GM12878 (cell line): ENCODE measurements at regions not wholly inside any gene's neighbourhood (a gene's known extent, or its start where the extent isn't known, plus 50 kb on each side); places are given as distances from the start of the nearest gene placed in this dataset.

ENCODE experiments used
- ATAC-seq: fragments of 200-7000 bp; cut with Tn5 transposase; 3 replicates; pipeline ENCODE4 v1.9.1; 2020; ENCODE audit warnings: mild to moderate bottlenecking, moderate library complexity
- BruUV-seq: library from RNA; stranded (reverse); fragments of 400-500 nt; replicated peaks from 2 replicates; lab custom pipeline; 2021; lab: Mats Ljungman, UMichigan
- CTCF ChIA-PET: fragments of 300-600 bp; sonication (Branson Sonifier 250); formaldehyde crosslinking; extraction: SDS; loops from one replicate; lab custom pipeline; 2021; ENCODE audit warnings: inconsistent platforms; lab: Yijun Ruan, JAX
- POLR2A ChIA-PET: fragments of 350-600 bp; formaldehyde crosslinking; extraction: SDS; loops from one replicate; lab custom pipeline; 2021; ENCODE audit warnings: inconsistent platforms; lab: Charles Lee
- RAD21 ChIA-PET: fragments of 300-600 bp; sonication (Branson Sonifier 250); formaldehyde crosslinking; loops from one replicate; lab custom pipeline; 2023; ENCODE audit warnings: antibody characterized with exemption; ENCODE audit not compliant: unreplicated experiment; lab: Charles Lee
- SMC1A ChIA-PET: fragments of 300-600 bp; sonication (Branson Sonifier 250); formaldehyde crosslinking; loops from one replicate; lab custom pipeline; 2023; ENCODE audit not compliant: unreplicated experiment, uncharacterized antibody; lab: Charles Lee
- DNase-seq: peaks from one replicate; pipeline ENCODE4 v3.0.0-alpha.2; 2011; ENCODE audit warnings: low read depth, low spot score
- FAIRE-seq: peaks from 3 replicates; lab custom pipeline; 2011; peaks lifted over from hg19 to GRCh38; lab: Jason Lieb, UNC
- H2AFZ ChIP-seq: 2 replicates; pipeline ENCODE4 v1.6.0; 2011; ENCODE audit warnings: low read depth, low read length, control low read depth; ENCODE audit not compliant: control insufficient read depth
- H3K27ac ChIP-seq: 2 replicates; pipeline ENCODE4 v1.5.1; 2011; ENCODE audit warnings: control low read depth; ENCODE audit not compliant: control insufficient read depth, insufficient read depth
- H3K27me3 ChIP-seq, 2 experiments: replicated peaks in 1 of 2; 2 replicates each; pipeline versions ENCODE4 v1.6.0 to v1.6.1; 2011; ENCODE audit warnings: low read length in 1 of 2; ENCODE audit not compliant: control insufficient read depth in 2 of 2, insufficient read depth in 2 of 2
- H3K36me3 ChIP-seq, 2 experiments: 2 replicates each; pipeline ENCODE4 v1.5.1; 2011; ENCODE audit warnings: low read length in 1 of 2; ENCODE audit not compliant: control insufficient read depth in 2 of 2, insufficient read depth in 2 of 2
- H3K4me1 ChIP-seq: 2 replicates; pipeline ENCODE4 v1.6.1; 2011; ENCODE audit warnings: mild to moderate bottlenecking, low read length, moderate library complexity, mixed read lengths; ENCODE audit not compliant: control insufficient read depth, insufficient read depth
- H3K4me2 ChIP-seq: 2 replicates; pipeline ENCODE4 v1.6.0; 2011; ENCODE audit warnings: control low read depth; ENCODE audit not compliant: control insufficient read depth, insufficient read depth
- H3K4me3 ChIP-seq: fragments of 200-600 bp; sonication (generic); 2 replicates; pipeline ENCODE4 v1.5.1; 2016
- H3K79me2 ChIP-seq: 2 replicates; pipeline ENCODE4 v1.6.0; 2011; ENCODE audit warnings: low read length; ENCODE audit not compliant: control insufficient read depth, insufficient read depth
- H3K9ac ChIP-seq: 2 replicates; pipeline ENCODE4 v1.8.0; 2011; ENCODE audit warnings: low read length, control low read depth, mixed read lengths; ENCODE audit not compliant: control insufficient read depth, insufficient read depth
- H3K9me3 ChIP-seq: replicated peaks from 3 replicates; pipeline ENCODE4 v1.5.1; 2011; ENCODE audit warnings: mild to moderate bottlenecking, low read length; ENCODE audit not compliant: control insufficient read depth, insufficient read depth
- H4K20me1 ChIP-seq: 2 replicates; pipeline ENCODE4 v1.6.0; 2011; ENCODE audit not compliant: control insufficient read depth, insufficient read depth
- DPF2 ChIP-seq: fragments of 450-650 bp; IDR thresholded peaks from 2 replicates; pipeline ENCODE4 v1.6.1; 2017; ENCODE audit warnings: mild to moderate bottlenecking
- EED ChIP-seq: sonication (generic); IDR thresholded peaks from 2 replicates; pipeline ENCODE4 v1.6.1; 2016; ENCODE audit warnings: antibody characterized with exemption, low read depth
- MEF2A ChIP-seq: IDR thresholded peaks from 2 replicates; pipeline ENCODE4 v1.6.1; 2011; ENCODE audit warnings: low read depth, mild to moderate bottlenecking, low read length, moderate library complexity; ENCODE audit not compliant: insufficient read depth
- MYB ChIP-seq: fragments of 150-350 bp; IDR thresholded peaks from 2 replicates; pipeline ENCODE4 v1.6.1; 2014; ENCODE audit warnings: mild to moderate bottlenecking, low read depth, low read length, borderline replicate concordance
- NR2F1 ChIP-seq: fragments of 450-650 bp; conservative IDR thresholded peaks from 2 replicates; pipeline ENCODE4 v1.6.1; 2017; ENCODE audit warnings: mild to moderate bottlenecking
- RUNX3 ChIP-seq: IDR thresholded peaks from 2 replicates; pipeline ENCODE4 v1.6.1; 2012; ENCODE audit warnings: low read length, inconsistent platforms
- WRNIP1 ChIP-seq: IDR thresholded peaks from 2 replicates; pipeline ENCODE4 v1.6.1; 2011; ENCODE audit warnings: low read depth, low read length, improper control_type of control experiment, borderline replicate concordance
- YBX1 ChIP-seq: fragments of 450-650 bp; IDR thresholded peaks from 2 replicates; pipeline ENCODE4 v1.6.1; 2016; ENCODE audit warnings: antibody characterized with exemption
- ZNF207 ChIP-seq: fragments of 450-650 bp; IDR thresholded peaks from 2 replicates; pipeline ENCODE4 v1.6.1; 2014; ENCODE audit warnings: antibody characterized with exemption, mild to moderate bottlenecking, borderline replicate concordance
- ZNF622 ChIP-seq: fragments of 450-650 bp; IDR thresholded peaks from 2 replicates; pipeline ENCODE4 v1.6.1; 2017; ENCODE audit warnings: mild to moderate bottlenecking, inconsistent platforms
- ZZZ3 ChIP-seq: IDR thresholded peaks from 2 replicates; pipeline ENCODE4 v1.6.1; 2011; ENCODE audit warnings: low read depth; ENCODE audit not compliant: control insufficient read depth, insufficient read length
- WGBS: methylation state at CpG from one replicate; pipeline ENCODE4 v1.1.6; 2016; ENCODE audit warnings: low lambda C conversion rate; ENCODE audit not compliant: insufficient replicate concordance, insufficient coverage; ENCODE audit errors: missing lambda C conversion rate; 5-methylcytosine and 5-hydroxymethylcytosine counted together
- in situ Hi-C: fragments of 300-500 bp; cut with MboI; formaldehyde crosslinking; loops from 9 replicates; pipeline ENCODE4 v1.14.3; 2018; ENCODE audit warnings: mixed read lengths
- intact Hi-C: fragments of 100-400 bp; cut with micrococcal nuclease; formaldehyde crosslinking; loops from one replicate; pipeline ENCODE4 v1.14.2; 2022; ENCODE audit not compliant: unreplicated experiment
- TF ChIP-seq, protein P1 (sequence below): IDR thresholded peaks from 2 replicates; pipeline ENCODE4 v1.6.1; 2012; ENCODE audit warnings: low read depth, low read length, improper control_type of control experiment
- TF ChIP-seq, protein P2 (sequence below): fragments of 450-650 bp; IDR thresholded peaks from 2 replicates; pipeline ENCODE4 v1.6.1; 2017; ENCODE audit warnings: mild to moderate bottlenecking, low read depth, inconsistent platforms; ENCODE audit not compliant: poor library complexity, severe bottlenecking

DNA sequence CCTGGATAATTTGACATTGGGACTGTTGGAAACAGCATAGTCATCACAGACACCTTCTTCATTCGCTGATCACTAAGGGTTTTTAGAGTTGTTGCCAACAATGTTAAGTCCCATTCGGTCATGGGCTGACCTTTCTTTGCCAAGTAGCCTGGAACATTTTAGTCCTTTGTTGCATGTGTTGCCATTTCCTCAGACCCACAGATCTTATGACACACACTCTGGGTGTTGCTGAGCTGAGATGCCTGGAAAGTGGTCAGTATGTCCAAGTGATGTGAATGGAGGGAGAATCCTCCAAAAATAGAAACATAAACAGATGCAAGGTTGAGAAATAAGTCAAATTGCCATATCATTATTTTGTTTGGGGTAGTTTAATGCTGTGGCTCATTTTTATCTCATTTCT, 61.5 kb upstream of the GJA5 start:
- WGBS, result 0% methylated on average over 2 of the region's 2 CpGs

More for the DNA sequence above, 61.5 kb upstream of the GJA5 start:
- peaks cover 0 to 3% of the 10 kb centered on the region in 2 experiments; a peak in 2 of 4 replicates for H3K27me3 ChIP-seq
- DNase-seq (no peak), FAIRE-seq (no peak), ATAC-seq (no peak)
- no peaks in the 10 kb centered on the region for H3K36me3 ChIP-seq
- ChIA-PET POLR2A (no interaction called here), SMC1A (no interaction called here), CTCF (interaction anchor here (1.1 kb wide), 1 partner anchor 9 kb away, joined by 3 read pairs; no protein-coding TSS in a partner anchor), RAD21 (no interaction called here)
- no TSS peak for BruUV-seq
- no peak overlapping the region for H3K4me2 ChIP-seq
- H4K20me1 ChIP-seq, result no peaks in the 10 kb centered on the region
- H3K79me2 ChIP-seq, result no peaks in the 10 kb centered on the region
- intact Hi-C loops, result no loop called here
- no peak overlapping the region for H3K27ac ChIP-seq
- no peak overlapping the region for H3K9ac ChIP-seq
- no peak for TF ChIP-seq WRNIP1
- no peak for TF ChIP-seq ZZZ3
- no peak for TF ChIP-seq EED
- TF ChIP-seq ZNF622, result no peak
- no peak for TF ChIP-seq RUNX3
- TF ChIP-seq NR2F1, result no peak
- TF ChIP-seq, protein P1, sequence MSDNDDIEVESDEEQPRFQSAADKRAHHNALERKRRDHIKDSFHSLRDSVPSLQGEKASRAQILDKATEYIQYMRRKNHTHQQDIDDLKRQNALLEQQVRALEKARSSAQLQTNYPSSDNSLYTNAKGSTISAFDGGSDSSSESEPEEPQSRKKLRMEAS, result no peak
- TF ChIP-seq, protein P2, sequence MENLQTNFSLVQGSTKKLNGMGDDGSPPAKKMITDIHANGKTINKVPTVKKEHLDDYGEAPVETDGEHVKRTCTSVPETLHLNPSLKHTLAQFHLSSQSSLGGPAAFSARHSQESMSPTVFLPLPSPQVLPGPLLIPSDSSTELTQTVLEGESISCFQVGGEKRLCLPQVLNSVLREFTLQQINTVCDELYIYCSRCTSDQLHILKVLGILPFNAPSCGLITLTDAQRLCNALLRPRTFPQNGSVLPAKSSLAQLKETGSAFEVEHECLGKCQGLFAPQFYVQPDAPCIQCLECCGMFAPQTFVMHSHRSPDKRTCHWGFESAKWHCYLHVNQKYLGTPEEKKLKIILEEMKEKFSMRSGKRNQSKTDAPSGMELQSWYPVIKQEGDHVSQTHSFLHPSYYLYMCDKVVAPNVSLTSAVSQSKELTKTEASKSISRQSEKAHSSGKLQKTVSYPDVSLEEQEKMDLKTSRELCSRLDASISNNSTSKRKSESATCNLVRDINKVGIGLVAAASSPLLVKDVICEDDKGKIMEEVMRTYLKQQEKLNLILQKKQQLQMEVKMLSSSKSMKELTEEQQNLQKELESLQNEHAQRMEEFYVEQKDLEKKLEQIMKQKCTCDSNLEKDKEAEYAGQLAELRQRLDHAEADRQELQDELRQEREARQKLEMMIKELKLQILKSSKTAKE, result no peak
- TF ChIP-seq DPF2, result no peak
- no peak for TF ChIP-seq MEF2A
- TF ChIP-seq MYB, result no peak
- TF ChIP-seq YBX1, result no peak
- TF ChIP-seq ZNF207, result no peak
- in situ Hi-C loops, result no loop called here
- no peaks in the 10 kb centered on the region for H3K9me3 ChIP-seq
- H2AFZ ChIP-seq, result no peak overlapping the region
- H3K4me3 ChIP-seq, result no peak overlapping the region
- no peaks in the 10 kb centered on the region for H3K4me1 ChIP-seq
